B cell (primary cell): ENCODE measurements at regions not wholly inside any gene's neighbourhood (a gene's known extent, or its start where the extent isn't known, plus 50 kb on each side); places are given as distances from the start of the nearest gene placed in this dataset.

Source experiments
- ATAC-seq: fragments of 200-7000 bp; cut with Tn5 transposase; one replicate; pipeline ENCODE4 v1.10.0; 2021; ENCODE audit warnings: low read depth, mild to moderate bottlenecking, moderate number of reproducible peaks, moderate library complexity
- CTCF ChIA-PET: fragments of 350-600 bp; sonication (Branson Sonifier 250); formaldehyde crosslinking; loops from one replicate; lab custom pipeline; 2021; ENCODE audit warnings: antibody characterized with exemption, inconsistent platforms; lab: Charles Lee
- POLR2A ChIA-PET: fragments of 350-600 bp; sonication (Branson Sonifier 250); formaldehyde crosslinking; loops from one replicate; lab custom pipeline; 2021; ENCODE audit warnings: antibody characterized with exemption; lab: Charles Lee
- DNase-seq: peaks from one replicate; pipeline ENCODE4 v3.0.0; 2013
- H2AFZ ChIP-seq: 2 replicates; pipeline ENCODE4 v1.6.1; 2012; ENCODE audit warnings: mild to moderate bottlenecking, low read depth, low read length; ENCODE audit not compliant: insufficient read depth, poor library complexity, severe bottlenecking
- H3K27ac ChIP-seq, 2 donors: 1 replicate in 1 of 2; 2 replicates in 1 of 2; pipeline ENCODE4 v1.5.1; 2012 to 2013; ENCODE audit warnings: low read length in 2 of 2, mild to moderate bottlenecking in 2 of 2, moderate library complexity in 1 of 2
- H3K27me3 ChIP-seq, 4 experiments: fragments of 200-600 bp in 1 of 4; sonication (generic) in 1 of 4; replicated peaks in 1 of 4; 1 replicate in 2 of 4; 2 replicates in 2 of 4; pipeline versions ENCODE4 v1.6.1 to v1.7.0; 2013 to 2016; ENCODE audit warnings: low read length in 3 of 4, mild to moderate bottlenecking in 2 of 4, mixed read lengths in 1 of 4, moderate library complexity in 1 of 4; ENCODE audit not compliant: insufficient read depth in 4 of 4, control insufficient read depth in 3 of 4; ENCODE audit errors: control extremely low read depth in 1 of 4
- H3K36me3 ChIP-seq, 2 experiments: replicated peaks in 1 of 2; 1 replicate in 1 of 2; 2 replicates in 1 of 2; pipeline versions ENCODE4 v1.6.1 to v1.7.1; 2013; ENCODE audit warnings: low read length in 1 of 2; ENCODE audit not compliant: insufficient read depth in 2 of 2, control insufficient read depth in 1 of 2; ENCODE audit errors: control extremely low read depth in 1 of 2, extremely low read depth in 1 of 2
- H3K4me1 ChIP-seq, 2 donors: fragments of 200-600 bp in 1 of 2; sonication (generic) in 1 of 2; 1 replicate in 1 of 2; 2 replicates in 1 of 2; pipeline versions ENCODE4 v1.5.1 to v1.6.1; 2013 to 2017; ENCODE audit warnings: low read length in 2 of 2; ENCODE audit not compliant: control insufficient read depth in 2 of 2, insufficient read depth in 2 of 2
- H3K4me2 ChIP-seq: replicated peaks from 2 replicates; pipeline ENCODE3; 2012; ENCODE audit warnings: mild to moderate bottlenecking, low read depth, low read length; ENCODE audit not compliant: poor library complexity, severe bottlenecking
- H3K4me3 ChIP-seq, 5 experiments: fragments of 200-600 bp in 1 of 5; sonication (generic) in 1 of 5; 1 replicate in 3 of 5; 2 replicates in 2 of 5; pipeline versions ENCODE4 v1.5.1 to v1.7.0; 2011 to 2016; ENCODE audit warnings: low read length in 4 of 5, mild to moderate bottlenecking in 4 of 5, low read depth in 2 of 5, control low read depth in 1 of 5, moderate library complexity in 1 of 5; ENCODE audit not compliant: insufficient read depth in 1 of 5; ENCODE audit errors: control extremely low read depth in 1 of 5, extremely low read depth in 1 of 5
- H3K79me2 ChIP-seq: fragments of 200-600 bp; sonication (generic); one replicate; pipeline ENCODE4 v1.6.0; 2016; ENCODE audit warnings: low read length; ENCODE audit not compliant: control insufficient read depth, insufficient read depth
- H3K9ac ChIP-seq: fragments of 200-600 bp; sonication (generic); 2 replicates; pipeline ENCODE4 v1.6.1; 2017; ENCODE audit warnings: mild to moderate bottlenecking, low read length, moderate library complexity
- H3K9me3 ChIP-seq, 3 donors: one replicate each; pipeline versions ENCODE4 v1.6.1 to v1.7.1; 2013; ENCODE audit warnings: low read length in 2 of 3; ENCODE audit not compliant: control insufficient read depth in 2 of 3, insufficient read depth in 1 of 3; ENCODE audit errors: control extremely low read depth in 1 of 3
- H4K20me1 ChIP-seq: 2 replicates; pipeline ENCODE4 v1.6.0; 2012; ENCODE audit warnings: mild to moderate bottlenecking, low read length; ENCODE audit not compliant: insufficient read depth, control insufficient read depth, poor library complexity, severe bottlenecking
- H3K27ac Mint-ChIP-seq: one replicate; pipeline ENCODE4 v1.8.0; 2021; ENCODE audit warnings: mixed read lengths
- H3K27me3 Mint-ChIP-seq: one replicate; pipeline ENCODE4 v1.8.0; 2021; ENCODE audit warnings: mixed read lengths
- H3K4me1 Mint-ChIP-seq: one replicate; pipeline ENCODE4 v1.8.0; 2021; ENCODE audit warnings: mixed read lengths
- H3K4me3 Mint-ChIP-seq: one replicate; pipeline ENCODE4 v1.8.0; 2021; ENCODE audit warnings: mixed read lengths
- H3K9me3 Mint-ChIP-seq: one replicate; pipeline ENCODE4 v1.8.0; 2022; ENCODE audit warnings: mixed read lengths; ENCODE audit not compliant: insufficient read depth
- EZH2 ChIP-seq: IDR thresholded peaks from 2 replicates; pipeline ENCODE4 v1.6.1; 2012; ENCODE audit warnings: borderline replicate concordance, low read depth, mild to moderate bottlenecking, moderate library complexity, low read length; ENCODE audit not compliant: insufficient read depth, poor library complexity, severe bottlenecking
- WGBS: methylation state at CpG from one replicate; pipeline ENCODE4 v1.1.5; 2013; ENCODE audit warnings: missing lambda C conversion rate; ENCODE audit not compliant: insufficient coverage; 5-methylcytosine and 5-hydroxymethylcytosine counted together
- intact Hi-C: fragments of 100-400 bp; cut with micrococcal nuclease; formaldehyde crosslinking; loops from one replicate; pipeline ENCODE4 v1.10.0; 2022
- TF ChIP-seq, protein P1 (sequence below): fragments of 200-600 bp; IDR thresholded peaks from one replicate; pipeline ENCODE4 v1.8.0; 2022; ENCODE audit warnings: antibody characterized with exemption, mild to moderate bottlenecking

DNA sequence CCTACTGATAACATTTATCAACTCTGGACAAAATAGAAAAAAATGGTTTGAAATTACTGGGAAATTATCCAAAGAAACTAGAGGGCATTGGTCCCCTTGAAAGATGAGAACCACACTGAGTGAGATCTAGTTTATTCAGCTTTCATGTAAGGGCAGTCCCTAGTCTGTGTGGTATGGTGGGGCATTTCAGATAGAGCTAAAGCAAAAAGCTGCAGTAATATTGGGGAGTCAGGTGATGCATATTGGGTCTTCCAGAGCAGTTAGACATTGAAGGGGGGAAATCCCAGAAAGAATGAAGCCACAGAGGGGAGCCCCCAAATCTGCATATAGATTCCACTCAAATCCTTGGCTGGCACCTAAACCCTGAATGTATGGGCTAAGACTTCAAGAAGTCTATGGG lies 347.7 kb upstream of the POU3F1 start:
- intact Hi-C loops, result no loop called here
- peaks cover 3 to 13% (median 5%) of the 10 kb centered on the region in 3 donors for H3K9me3 ChIP-seq
- TF ChIP-seq, protein P1, sequence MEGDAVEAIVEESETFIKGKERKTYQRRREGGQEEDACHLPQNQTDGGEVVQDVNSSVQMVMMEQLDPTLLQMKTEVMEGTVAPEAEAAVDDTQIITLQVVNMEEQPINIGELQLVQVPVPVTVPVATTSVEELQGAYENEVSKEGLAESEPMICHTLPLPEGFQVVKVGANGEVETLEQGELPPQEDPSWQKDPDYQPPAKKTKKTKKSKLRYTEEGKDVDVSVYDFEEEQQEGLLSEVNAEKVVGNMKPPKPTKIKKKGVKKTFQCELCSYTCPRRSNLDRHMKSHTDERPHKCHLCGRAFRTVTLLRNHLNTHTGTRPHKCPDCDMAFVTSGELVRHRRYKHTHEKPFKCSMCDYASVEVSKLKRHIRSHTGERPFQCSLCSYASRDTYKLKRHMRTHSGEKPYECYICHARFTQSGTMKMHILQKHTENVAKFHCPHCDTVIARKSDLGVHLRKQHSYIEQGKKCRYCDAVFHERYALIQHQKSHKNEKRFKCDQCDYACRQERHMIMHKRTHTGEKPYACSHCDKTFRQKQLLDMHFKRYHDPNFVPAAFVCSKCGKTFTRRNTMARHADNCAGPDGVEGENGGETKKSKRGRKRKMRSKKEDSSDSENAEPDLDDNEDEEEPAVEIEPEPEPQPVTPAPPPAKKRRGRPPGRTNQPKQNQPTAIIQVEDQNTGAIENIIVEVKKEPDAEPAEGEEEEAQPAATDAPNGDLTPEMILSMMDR, result no peak
- no peak for TF ChIP-seq EZH2
- peaks cover 9% of the 10 kb centered on the region for H3K9me3 Mint-ChIP-seq
- H2AFZ ChIP-seq, result no peak overlapping the region
- no peak overlapping the region for H3K9ac ChIP-seq
- ATAC-seq (no peak), DNase-seq (no peak)
- H4K20me1 ChIP-seq, result no peaks in the 10 kb centered on the region
- no peaks in the 10 kb centered on the region for H3K36me3 ChIP-seq
- H3K79me2 ChIP-seq, result no peaks in the 10 kb centered on the region
- CTCF ChIA-PET, result no interaction called here
- peaks cover 0 to 5% of the 10 kb centered on the region in 2 donors for H3K4me1 ChIP-seq
- H3K27ac ChIP-seq, result no peak overlapping the region
- POLR2A ChIA-PET, result no interaction called here
- H3K27me3 ChIP-seq, result peaks cover 0 to 5% (median 0%) of the 10 kb centered on the region in 4 experiments
- no peak overlapping the region for H3K4me3 Mint-ChIP-seq
- peaks cover 12% of the 10 kb centered on the region for H3K4me1 Mint-ChIP-seq
- H3K27ac Mint-ChIP-seq, result no peak overlapping the region
- H3K4me2 ChIP-seq, result no peak overlapping the region
- H3K4me3 ChIP-seq, result no peak overlapping the region
- H3K27me3 Mint-ChIP-seq, result peaks cover 10% of the 10 kb centered on the region

DNA sequence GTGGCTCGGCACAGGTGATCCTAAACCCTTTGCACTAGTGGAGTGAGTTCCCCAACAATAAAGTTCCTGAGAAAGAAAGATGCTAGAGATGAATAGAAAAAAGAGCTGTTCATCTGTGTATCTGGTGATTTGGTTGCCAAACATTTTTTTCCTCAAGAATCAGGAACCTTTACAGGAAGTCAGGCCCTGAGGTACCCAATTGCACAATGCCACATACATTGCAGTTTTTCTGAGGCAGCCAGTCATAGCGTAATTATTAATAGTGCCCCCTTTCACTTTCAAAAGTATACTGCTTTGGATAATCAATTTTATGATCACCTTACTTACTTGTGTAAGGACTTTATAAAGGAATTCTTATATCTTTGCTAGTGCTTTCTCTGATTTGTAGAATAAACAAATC lies 346.3 kb upstream of the POU3F1 start:
- H3K27ac ChIP-seq, result no peak overlapping the region
- DNase-seq, result no peak
- H3K9me3 Mint-ChIP-seq, result peaks cover 9% of the 10 kb centered on the region
- ATAC-seq, result no peak
- H3K79me2 ChIP-seq, result no peaks in the 10 kb centered on the region
- ChIA-PET POLR2A (no interaction called here), CTCF (no interaction called here)
- H2AFZ ChIP-seq, result no peak overlapping the region
- H3K4me1 Mint-ChIP-seq, result peaks cover 12% of the 10 kb centered on the region
- no peak overlapping the region for H3K9ac ChIP-seq
- TF ChIP-seq, protein P1, result no peak
- no peak for TF ChIP-seq EZH2
- no peaks in the 10 kb centered on the region for H4K20me1 ChIP-seq
- no peak overlapping the region for H3K4me3 ChIP-seq
- peaks cover 0 to 5% of the 10 kb centered on the region in 2 donors for H3K4me1 ChIP-seq
- intact Hi-C loops, result no loop called here
- peaks cover 10% of the 10 kb centered on the region for H3K27me3 Mint-ChIP-seq
- no CpG with 5 or more reads among the region's 2 CpGs for WGBS
- H3K27me3 ChIP-seq, result peaks cover 0 to 5% (median 0%) of the 10 kb centered on the region in 4 experiments
- no peak overlapping the region for H3K4me3 Mint-ChIP-seq
- H3K27ac Mint-ChIP-seq, result no peak overlapping the region
- H3K9me3 ChIP-seq, result peaks cover under 1 to 10% (median 10%) of the 10 kb centered on the region in 3 donors
- no peak overlapping the region for H3K4me2 ChIP-seq
- no peaks in the 10 kb centered on the region for H3K36me3 ChIP-seq
